ENCODE measurements at regions not wholly inside any gene's neighbourhood (a gene's known extent, or its start where the extent isn't known, plus 50 kb on each side); places are given as distances from the start of the nearest gene placed in this dataset.

- Histone ChIP-seq H3K36me3 (no peaks in the 10 kb centered on the region), H3K4me1 (no peaks in the 10 kb centered on the region), H3K27me3 (no peaks in the 10 kb centered on the region), H3K27ac (no peak overlapping the region), H3K4me3 (no peak overlapping the region), H3K9me3 (no peaks in the 10 kb centered on the region)
- DNase-seq (ENCODE audit: extremely low spot score in 2 of 2) = no peak
- intact Hi-C loops (cut with DNase I) = no loop called here
- TF ChIP-seq CTCF (IDR thresholded peaks at IDR 0.05) (no peak), POLR2A (IDR thresholded peaks at IDR 0.05) (no peak), POLR2AphosphoS5 (IDR thresholded peaks at IDR 0.05; ENCODE audit: insufficient read depth in 1 of 2, low read depth in 1 of 2) (no peak)
Measured at GRCh38 chr16:62963846-62964245, 927.6 kb upstream of the CDH8 start.

- H3K27me3 ChIP-seq = no peaks in the 10 kb centered on the region
- TF ChIP-seq CTCF (IDR thresholded peaks at IDR 0.05) (no peak), POLR2A (IDR thresholded peaks at IDR 0.05) (no peak), POLR2AphosphoS5 (IDR thresholded peaks at IDR 0.05; ENCODE audit: insufficient read depth in 1 of 2, low read depth in 1 of 2) (no peak)
- intact Hi-C loops (cut with DNase I) = no loop called here
- DNase-seq (ENCODE audit: extremely low spot score in 2 of 2) = no peak
- H3K9me3 ChIP-seq = no peaks in the 10 kb centered on the region
- H3K36me3 ChIP-seq = no peaks in the 10 kb centered on the region
- H3K4me1 ChIP-seq = no peaks in the 10 kb centered on the region
- H3K4me3 ChIP-seq = no peak overlapping the region
- no peak overlapping the region for H3K27ac ChIP-seq
Measured at GRCh38 chr16:62955033-62955349, 918.8 kb upstream of the CDH8 start.

- no peaks in the 10 kb centered on the region for H3K27me3 ChIP-seq
- H3K36me3 ChIP-seq = no peaks in the 10 kb centered on the region
- H3K9me3 ChIP-seq = no peaks in the 10 kb centered on the region
- H3K27ac ChIP-seq = no peak overlapping the region
- no peak overlapping the region for H3K4me3 ChIP-seq
- intact Hi-C loops (cut with DNase I) = no loop called here
- DNase-seq (ENCODE audit: extremely low spot score in 2 of 2) = no peak
- no peaks in the 10 kb centered on the region for H3K4me1 ChIP-seq
- TF ChIP-seq CTCF (IDR thresholded peaks at IDR 0.05) (no peak), POLR2AphosphoS5 (IDR thresholded peaks at IDR 0.05; ENCODE audit: insufficient read depth in 1 of 2, low read depth in 1 of 2) (no peak)
Measured at GRCh38 chr16:62954144-62955032, 918.1 kb upstream of the CDH8 start.

- Histone ChIP-seq H3K36me3 (no peaks in the 10 kb centered on the region), H3K9me3 (no peaks in the 10 kb centered on the region), H3K27ac (no peak overlapping the region), H3K4me3 (no peak overlapping the region), H3K27me3 (no peaks in the 10 kb centered on the region), H3K4me1 (no peaks in the 10 kb centered on the region)
- TF ChIP-seq CTCF (IDR thresholded peaks at IDR 0.05) = no peak
- no peak for TF ChIP-seq POLR2A (IDR thresholded peaks at IDR 0.05)
- intact Hi-C loops (cut with DNase I) = no loop called here
- DNase-seq (ENCODE audit: extremely low spot score in 2 of 2) = no peak
Measured at GRCh38 chr16:62950351-62950750, 914.1 kb upstream of the CDH8 start.

- Histone ChIP-seq H3K4me1 (no peaks in the 10 kb centered on the region), H3K4me3 (no peak overlapping the region), H3K36me3 (no peaks in the 10 kb centered on the region), H3K27ac (no peak overlapping the region), H3K27me3 (no peaks in the 10 kb centered on the region), H3K9me3 (no peaks in the 10 kb centered on the region)
- no peak for TF ChIP-seq POLR2A (IDR thresholded peaks at IDR 0.05)
- TF ChIP-seq CTCF (IDR thresholded peaks at IDR 0.05) = no peak
- no peak for TF ChIP-seq POLR2AphosphoS5 (IDR thresholded peaks at IDR 0.05; ENCODE audit: insufficient read depth in 1 of 2, low read depth in 1 of 2)
- intact Hi-C loops (cut with DNase I) = no loop called here
- no peak for DNase-seq (ENCODE audit: extremely low spot score in 2 of 2)
Measured at GRCh38 chr16:62940569-62940968, 904.3 kb upstream of the CDH8 start.

All from vagina (tissue), 2 donors.